ENCODE measurements at regions not wholly inside any gene's neighbourhood (a gene's known extent, or its start where the extent isn't known, plus 50 kb on each side); places are given as distances from the start of the nearest gene placed in this dataset.

GRCh38 chr4:36740796-36741310, 459.4 kb downstream of the DTHD1 start:
- Histone ChIP-seq H2AFZ (ENCODE audit: low read depth, low read length) (no peak overlapping the region), H4K20me1 (ENCODE audit: insufficient read depth) (no peaks in the 10 kb centered on the region), H3K27me3 (ENCODE audit: insufficient read depth, low read depth, low read length) (no peaks in the 10 kb centered on the region), H3K4me3 (ENCODE audit: low read length) (no peak overlapping the region), H3K36me3 (ENCODE audit: insufficient read depth, low read length) (no peaks in the 10 kb centered on the region), H3K4me2 (ENCODE audit: low read length) (no peak overlapping the region), H3F3A (ENCODE audit: insufficient read depth, low read length, poor library complexity, severe bottlenecking) (no peaks in the 10 kb centered on the region), H3K79me2 (replicated peaks; ENCODE audit: insufficient read depth, low read length) (no peaks in the 10 kb centered on the region), H3K9me2 (ENCODE audit: insufficient read depth, low read length) (no peaks in the 10 kb centered on the region), H3K27ac (ENCODE audit: low read length) (no peak overlapping the region), H3K9me3 (ENCODE audit: low read length) (no peaks in the 10 kb centered on the region), H3K9ac (ENCODE audit: low read length) (no peak overlapping the region)
- TF ChIP-seq SMC3 (conservative IDR thresholded peaks at IDR 0.05; ENCODE audit: poor library complexity) (no peak), MXI1 (conservative IDR thresholded peaks at IDR 0.05; ENCODE audit: poor library complexity, severe bottlenecking) (no peak), REST (IDR thresholded peaks at IDR 0.05; ENCODE audit: borderline replicate concordance) (no peak), CTCF (IDR thresholded peaks at IDR 0.05; ENCODE audit: poor library complexity, severe bottlenecking) (no peak), EP300 (conservative IDR thresholded peaks at IDR 0.05; ENCODE audit: poor library complexity, severe bottlenecking) (no peak), EZH2 (IDR thresholded peaks at IDR 0.05; ENCODE audit: borderline replicate concordance, insufficient read depth, low read length, poor library complexity, severe bottlenecking) (no peak), POLR2AphosphoS5 (IDR thresholded peaks at IDR 0.05) (no peak), RAD21 (conservative IDR thresholded peaks at IDR 0.05) (no peak), TAF1 (IDR thresholded peaks at IDR 0.05; ENCODE audit: low read depth) (no peak)

GRCh38 chr4:36747277-36748129, 466.1 kb downstream of the DTHD1 start:
- Histone ChIP-seq H3K36me3 (ENCODE audit: insufficient read depth, low read length) (no peaks in the 10 kb centered on the region), H3K4me2 (ENCODE audit: low read length) (no peak overlapping the region), H4K20me1 (ENCODE audit: insufficient read depth) (no peaks in the 10 kb centered on the region), H3F3A (ENCODE audit: insufficient read depth, low read length, poor library complexity, severe bottlenecking) (no peaks in the 10 kb centered on the region), H2AFZ (ENCODE audit: low read depth, low read length) (no peak overlapping the region), H3K9me3 (ENCODE audit: low read length) (no peaks in the 10 kb centered on the region), H3K79me2 (replicated peaks; ENCODE audit: insufficient read depth, low read length) (no peaks in the 10 kb centered on the region), H3K9ac (ENCODE audit: low read length) (no peak overlapping the region), H3K4me3 (ENCODE audit: low read length) (no peak overlapping the region), H3K27me3 (ENCODE audit: insufficient read depth, low read depth, low read length) (no peaks in the 10 kb centered on the region), H3K27ac (ENCODE audit: low read length) (no peak overlapping the region), H3K9me2 (ENCODE audit: insufficient read depth, low read length) (no peaks in the 10 kb centered on the region)
- no peak for TF ChIP-seq SMC3 (conservative IDR thresholded peaks at IDR 0.05; ENCODE audit: poor library complexity)
- no peak for TF ChIP-seq EZH2 (IDR thresholded peaks at IDR 0.05; ENCODE audit: borderline replicate concordance, insufficient read depth, low read length, poor library complexity, severe bottlenecking)
- TF ChIP-seq MXI1 (conservative IDR thresholded peaks at IDR 0.05; ENCODE audit: poor library complexity, severe bottlenecking): no peak
- no peak for TF ChIP-seq TAF1 (IDR thresholded peaks at IDR 0.05; ENCODE audit: low read depth)
- no peak for TF ChIP-seq EP300 (conservative IDR thresholded peaks at IDR 0.05; ENCODE audit: poor library complexity, severe bottlenecking)
- no peak for TF ChIP-seq RAD21 (conservative IDR thresholded peaks at IDR 0.05)
- no peak for TF ChIP-seq REST (IDR thresholded peaks at IDR 0.05; ENCODE audit: borderline replicate concordance)
- no peak for TF ChIP-seq CTCF (IDR thresholded peaks at IDR 0.05; ENCODE audit: poor library complexity, severe bottlenecking)
- TF ChIP-seq POLR2AphosphoS5 (IDR thresholded peaks at IDR 0.05): no peak

All from neural cell (in vitro differentiated cells).